ENCODE measurements at regions not wholly inside any gene's neighbourhood (a gene's known extent, or its start where the extent isn't known, plus 50 kb on each side); places are given as distances from the start of the nearest gene placed in this dataset.

DNA sequence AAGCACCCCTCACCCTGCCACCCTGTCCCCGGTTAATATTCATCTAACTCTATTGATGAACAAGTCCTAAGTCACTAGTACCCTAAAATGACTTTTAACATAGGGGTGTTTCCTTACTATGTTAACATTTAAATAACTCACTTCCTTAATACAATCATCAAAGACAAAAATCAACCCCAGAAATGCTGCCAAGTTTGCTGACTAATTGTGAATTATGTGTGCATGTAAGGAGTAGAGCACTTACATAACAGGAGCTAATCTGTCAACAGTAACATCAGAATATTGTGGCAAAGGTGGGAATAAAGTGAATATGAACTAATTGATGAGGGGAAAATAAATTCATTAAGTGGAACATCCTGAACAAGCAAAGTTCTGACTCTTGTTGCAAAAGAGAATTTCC is 81.4 kb upstream of the ERBB4 start:
- no peak for DNase-seq (ENCODE audit: low read depth in 2 of 2)

DNA sequence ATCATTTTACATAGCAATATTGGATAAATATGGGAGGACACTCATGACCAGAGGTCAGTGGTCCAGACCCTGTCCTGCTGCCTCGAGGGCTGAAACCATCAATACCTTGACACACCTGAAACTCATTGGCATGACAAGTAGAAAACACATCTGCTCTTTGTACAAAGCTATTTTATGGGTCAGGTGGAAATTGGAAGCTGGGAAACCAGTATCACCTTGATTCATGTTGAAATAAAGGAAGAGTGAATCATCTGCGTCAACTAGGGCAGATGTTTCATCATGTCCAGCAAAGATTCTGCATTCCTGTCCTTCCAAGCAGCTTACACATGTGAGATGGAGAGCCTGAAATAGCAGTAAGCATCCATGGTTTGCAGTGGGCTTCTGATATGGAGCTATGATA is 80.0 kb upstream of the ERBB4 start:
- no peak for DNase-seq (ENCODE audit: low read depth in 2 of 2)

DNA sequence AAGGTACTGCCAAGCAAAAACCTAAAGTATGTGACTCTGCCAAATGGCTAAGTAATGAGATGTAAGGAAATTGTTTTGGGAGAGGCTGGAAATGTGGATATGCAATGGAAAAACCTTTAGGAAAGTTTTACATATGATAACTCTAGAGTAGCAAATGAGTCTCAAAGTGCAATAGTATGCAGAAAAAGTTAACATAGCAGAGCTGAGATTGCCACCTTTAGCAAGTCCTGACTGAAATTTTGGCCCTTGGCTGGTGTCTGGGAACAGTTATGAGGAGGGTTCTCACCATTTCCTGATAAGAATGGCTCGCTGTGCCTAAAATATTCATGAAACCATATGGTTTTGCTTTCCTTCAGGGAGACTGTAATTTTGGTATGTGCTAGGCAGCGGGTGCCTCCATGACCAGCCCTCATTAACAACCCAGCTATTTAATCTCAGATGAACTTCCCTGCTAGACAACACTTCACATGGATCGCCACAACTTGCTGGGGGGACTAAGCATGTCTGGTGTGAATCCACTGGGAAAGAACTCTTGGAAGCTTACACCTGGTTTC is 72.3 kb upstream of the ERBB4 start:
- no peak for DNase-seq (ENCODE audit: low read depth in 2 of 2)

DNA sequence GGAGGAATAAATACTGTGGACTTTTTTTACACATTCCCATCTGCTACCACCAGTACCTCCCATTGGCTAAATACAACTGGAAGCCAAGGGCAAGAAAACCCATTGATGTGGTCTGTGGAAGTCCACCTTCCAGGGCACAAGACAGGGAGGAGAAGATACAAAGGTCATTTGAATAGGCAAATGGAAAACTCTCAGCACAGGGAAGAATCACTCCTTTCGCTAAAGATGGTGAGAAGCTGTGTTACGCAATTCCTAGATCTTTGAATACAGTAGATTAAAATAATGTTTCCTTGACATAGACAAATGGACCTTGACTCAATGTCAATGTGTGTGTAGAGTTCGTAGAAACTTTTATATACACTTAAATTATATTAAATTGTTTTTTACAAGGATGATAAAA is 70.9 kb upstream of the ERBB4 start:
- DNase-seq (ENCODE audit: low read depth in 2 of 2): no peak

DNA sequence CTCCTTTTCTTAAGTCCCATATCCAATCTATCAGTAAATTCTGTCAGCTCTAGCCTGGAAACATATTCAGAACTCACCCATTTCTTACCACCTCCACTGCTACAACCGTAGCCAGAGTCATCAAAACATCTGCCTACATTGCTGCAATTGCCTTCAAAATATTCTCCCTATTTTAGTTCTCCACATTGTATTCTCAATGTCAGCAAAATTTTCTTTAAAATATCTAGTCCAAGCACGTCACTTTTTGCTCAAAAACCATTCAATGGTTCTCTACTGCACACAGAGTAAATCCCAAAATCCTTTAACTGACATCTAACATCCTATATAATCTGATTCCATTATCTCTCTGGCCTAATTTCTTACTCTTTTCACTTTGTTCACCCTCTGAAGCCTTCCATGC is 68.5 kb upstream of the ERBB4 start:
- no peak for DNase-seq (ENCODE audit: low read depth in 2 of 2)

DNA sequence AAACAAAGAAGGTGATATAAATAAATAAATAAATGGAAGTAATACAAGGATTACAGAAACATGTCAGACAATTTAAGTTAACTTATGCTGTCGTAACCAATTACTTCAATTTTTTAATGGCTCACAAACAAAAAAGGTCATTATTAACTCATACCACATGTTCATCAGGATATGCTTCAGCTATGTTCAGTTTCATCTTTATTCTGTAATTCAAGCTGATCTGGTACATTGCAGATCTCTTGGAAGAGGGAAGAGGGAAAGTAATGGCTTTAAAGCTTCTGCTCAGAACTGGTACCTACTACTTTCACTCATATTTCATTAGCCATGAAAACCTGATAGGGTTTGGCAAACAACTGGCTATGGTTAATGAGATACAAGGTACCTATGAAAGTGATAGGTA is 67.6 kb upstream of the ERBB4 start:
- DNase-seq (ENCODE audit: low read depth in 2 of 2): no peak

DNA sequence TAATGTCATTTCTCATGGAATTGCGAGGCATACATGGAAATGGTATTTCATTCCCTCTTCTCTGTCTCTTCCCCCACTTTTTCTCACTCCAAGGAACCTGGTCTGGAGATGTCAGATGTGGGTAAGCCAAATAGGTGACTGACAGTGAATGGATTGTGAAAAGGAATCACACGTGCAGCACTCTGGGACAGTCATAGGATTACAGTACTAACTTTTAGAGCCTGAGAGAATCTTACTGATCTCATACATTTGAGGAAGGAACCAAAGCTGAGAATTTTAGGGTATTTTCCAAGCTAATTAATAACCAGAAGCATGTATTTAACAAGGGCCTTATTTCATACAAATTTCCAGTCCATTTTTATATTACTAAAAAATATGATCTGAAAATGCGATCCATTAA is 58.1 kb upstream of the ERBB4 start:
- no peak for DNase-seq (ENCODE audit: low read depth in 2 of 2)

DNA sequence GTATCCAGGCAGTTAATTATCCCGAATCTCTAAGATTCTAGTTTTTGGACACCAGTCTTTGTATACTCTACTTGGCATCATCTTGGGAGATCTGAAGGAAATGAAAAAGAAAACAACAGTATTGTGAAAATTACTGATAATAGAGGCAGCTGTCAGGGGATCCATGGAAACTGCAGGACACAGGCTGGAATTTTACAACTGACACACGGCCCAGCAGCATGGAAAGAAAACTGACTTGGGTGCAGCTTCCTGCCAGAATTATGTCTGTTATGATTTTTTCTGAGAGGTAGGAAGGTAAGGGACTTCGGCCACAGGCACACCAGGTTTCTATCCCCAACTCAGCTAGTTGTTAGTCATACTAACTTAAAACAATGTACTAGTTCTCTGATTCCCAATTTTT is 57.7 kb upstream of the ERBB4 start:
- DNase-seq (ENCODE audit: low read depth in 2 of 2): no peak

DNA sequence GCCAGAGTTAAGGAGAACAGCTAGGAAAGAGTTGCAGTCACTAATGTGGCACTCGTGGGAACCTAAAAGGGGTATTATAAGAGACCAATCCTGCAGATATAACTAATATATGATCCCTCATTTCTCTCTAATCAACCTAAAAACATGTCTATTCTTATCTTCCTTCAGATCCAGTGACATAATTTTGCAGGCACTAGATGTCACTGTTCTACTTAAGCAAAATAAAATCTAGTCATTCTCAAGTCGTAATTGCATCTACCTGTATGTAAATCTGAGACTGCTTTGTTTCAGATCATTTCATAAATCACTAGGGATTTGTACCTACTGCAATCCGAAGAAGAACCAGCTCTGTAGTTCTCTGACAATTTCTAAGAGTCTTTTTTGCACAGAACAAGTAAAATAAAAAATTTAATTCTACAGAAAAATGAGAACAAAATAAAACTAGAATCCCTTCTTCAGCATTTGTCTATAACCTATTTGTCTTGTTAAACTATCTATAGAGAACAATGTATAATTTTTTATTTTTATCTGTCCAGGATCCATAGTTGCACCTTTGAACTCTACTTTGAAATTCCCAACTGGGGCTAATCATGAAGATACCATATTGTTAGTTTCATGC is 56.5 kb upstream of the ERBB4 start:
- no peak for DNase-seq (ENCODE audit: low read depth in 2 of 2)

DNA sequence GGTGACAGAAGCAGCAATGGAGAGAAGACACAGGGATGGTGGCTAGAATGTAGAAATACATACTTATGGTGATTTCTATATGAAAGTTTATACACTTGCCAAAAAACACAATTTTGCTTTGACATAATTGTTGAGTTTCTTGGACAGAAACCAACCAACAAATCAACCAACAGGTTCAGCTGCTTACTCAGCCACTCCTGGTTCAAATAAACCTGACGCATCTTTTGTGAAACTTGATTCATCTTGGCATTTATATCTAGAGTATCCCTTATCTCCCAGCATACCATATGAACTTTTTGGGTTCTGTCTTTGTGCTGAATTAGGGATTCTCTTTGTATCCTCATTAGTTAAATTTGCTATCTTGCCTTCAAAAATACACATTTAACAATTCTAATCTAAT is 54.1 kb upstream of the ERBB4 start:
- no peak for DNase-seq (ENCODE audit: low read depth in 2 of 2)

All from stimulated activated CD8-positive, alpha-beta memory T cell treated with anti-CD3 and anti-CD28 coated beads, Interleukin-7, amount 100 ng/mL, for 4 hours (primary cell).